Dedifferentiated amniotic fluid mesenchymal stem cell (primary cell): ENCODE measurements at regions not wholly inside any gene's neighbourhood (a gene's known extent, or its start where the extent isn't known, plus 50 kb on each side); places are given as distances from the start of the nearest gene placed in this dataset.
A peak's percentile ranks its signal among the peaks of the same experiment; 100 is the strongest.

Experiments used
- DNase-seq: peaks from one replicate; pipeline ENCODE4 v3.0.0-alpha.2; 2016; ENCODE audit errors: extremely low spot score

GRCh38 chr11:126129727-126130671, 67.3 kb upstream of the CDON start:
- no peak for DNase-seq

- DNase-seq = no peak
These were observed 65.2 kb upstream of the CDON start for GRCh38 chr11:126127898-126128297.

GRCh38 chr11:126127284-126127845, 64.7 kb upstream of the CDON start:
- no peak for DNase-seq

GRCh38 chr11:126124231-126124661, 61.6 kb upstream of the CDON start:
- no peak for DNase-seq

GRCh38 chr11:126123686-126124085, 61.0 kb upstream of the CDON start:
- no peak for DNase-seq

GRCh38 chr11:126122863-126123262, 60.2 kb upstream of the CDON start:
- DNase-seq = no peak

GRCh38 chr11:126121296-126121695, 58.6 kb upstream of the CDON start:
- no peak for DNase-seq

GRCh38 chr11:126118806-126119205, 56.1 kb upstream of the CDON start:
- DNase-seq = no peak

- peak; percentile 91 for DNase-seq
These were observed 53.2 kb upstream of the CDON start for GRCh38 chr11:126115816-126116331.

- DNase-seq = no peak
These were observed 52.4 kb upstream of the CDON start for GRCh38 chr11:126115127-126115495.

- DNase-seq = no peak
These were observed 51.9 kb upstream of the CDON start for GRCh38 chr11:126114486-126115126.

- no peak for DNase-seq
These were observed 51.3 kb upstream of the CDON start for GRCh38 chr11:126113963-126114362.

- peak; percentile 98 for DNase-seq
These were observed 50.9 kb upstream of the CDON start for GRCh38 chr11:126113515-126113957.

GRCh38 chr11:126113012-126113411, 50.3 kb upstream of the CDON start:
- DNase-seq = no peak

GRCh38 chr11:126112547-126112946, 49.9 kb upstream of the CDON start:
- no peak for DNase-seq
